ENCODE measurements at regions not wholly inside any gene's neighbourhood (a gene's known extent, or its start where the extent isn't known, plus 50 kb on each side); places are given as distances from the start of the nearest gene placed in this dataset.

DNA sequence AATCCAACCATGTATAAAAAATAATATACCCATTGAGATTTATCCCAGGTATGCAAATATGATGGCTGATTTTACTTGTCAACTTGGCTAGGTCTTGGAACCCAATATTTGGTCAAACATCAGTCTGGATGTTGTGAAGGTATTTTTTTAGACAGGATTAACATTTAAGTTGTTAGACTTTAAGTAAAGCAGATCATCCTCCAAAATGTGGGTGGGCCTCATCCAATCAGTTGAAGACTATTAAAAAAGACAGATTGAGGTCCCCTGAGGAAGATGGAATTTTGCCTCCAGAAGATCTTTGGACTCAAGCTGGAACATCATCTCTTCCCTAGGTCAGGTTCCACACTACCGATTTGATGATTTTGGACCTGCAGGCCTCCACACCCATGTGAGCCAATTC, 271.2 kb downstream of the TMEM121 start:
- BruUV-seq (replicated peaks), result no TSS peak
- Histone ChIP-seq H3K4me1 (ENCODE audit: insufficient read depth, low read length) (no peaks in the 10 kb centered on the region), H3K79me2 (ENCODE audit: low read length) (no peaks in the 10 kb centered on the region), H3K9ac (ENCODE audit: low read length) (no peak overlapping the region), H3K4me3 (ENCODE audit: low read length) (no peak overlapping the region), H2AFZ (ENCODE audit: low read length) (no peak overlapping the region), H3K36me3 (ENCODE audit: low read depth, low read length) (no peaks in the 10 kb centered on the region), H3K9me2 (replicated peaks; ENCODE audit: low read length) (no peaks in the 10 kb centered on the region), H3K27me3 (ENCODE audit: low read length) (no peaks in the 10 kb centered on the region), H3K4me2 (ENCODE audit: low read length) (no peak overlapping the region), H3K27ac (ENCODE audit: low read length) (no peak overlapping the region), H3F3A (ENCODE audit: low read length, unreplicated experiment) (no peaks in the 10 kb centered on the region), H3K9me3 (ENCODE audit: low read length) (no peaks in the 10 kb centered on the region), H4K20me1 (ENCODE audit: low read length) (no peaks in the 10 kb centered on the region)
- DNase-seq, result no peak
- intact Hi-C loops (cut with micrococcal nuclease), result no loop called here
- POLR2A ChIA-PET (ENCODE audit: unreplicated experiment), result no interaction called here
- TF ChIP-seq EZH2phosphoT487 (IDR thresholded peaks at IDR 0.05; ENCODE audit: borderline replicate concordance, low read length) (no peak), EZH2 (IDR thresholded peaks at IDR 0.05; ENCODE audit: low read length, unreplicated experiment) (no peak)
- TF ChIP-seq, protein P1, sequence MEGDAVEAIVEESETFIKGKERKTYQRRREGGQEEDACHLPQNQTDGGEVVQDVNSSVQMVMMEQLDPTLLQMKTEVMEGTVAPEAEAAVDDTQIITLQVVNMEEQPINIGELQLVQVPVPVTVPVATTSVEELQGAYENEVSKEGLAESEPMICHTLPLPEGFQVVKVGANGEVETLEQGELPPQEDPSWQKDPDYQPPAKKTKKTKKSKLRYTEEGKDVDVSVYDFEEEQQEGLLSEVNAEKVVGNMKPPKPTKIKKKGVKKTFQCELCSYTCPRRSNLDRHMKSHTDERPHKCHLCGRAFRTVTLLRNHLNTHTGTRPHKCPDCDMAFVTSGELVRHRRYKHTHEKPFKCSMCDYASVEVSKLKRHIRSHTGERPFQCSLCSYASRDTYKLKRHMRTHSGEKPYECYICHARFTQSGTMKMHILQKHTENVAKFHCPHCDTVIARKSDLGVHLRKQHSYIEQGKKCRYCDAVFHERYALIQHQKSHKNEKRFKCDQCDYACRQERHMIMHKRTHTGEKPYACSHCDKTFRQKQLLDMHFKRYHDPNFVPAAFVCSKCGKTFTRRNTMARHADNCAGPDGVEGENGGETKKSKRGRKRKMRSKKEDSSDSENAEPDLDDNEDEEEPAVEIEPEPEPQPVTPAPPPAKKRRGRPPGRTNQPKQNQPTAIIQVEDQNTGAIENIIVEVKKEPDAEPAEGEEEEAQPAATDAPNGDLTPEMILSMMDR (conservative IDR thresholded peaks at IDR 0.05; ENCODE audit: low read depth, low read length), result no peak
- ATAC-seq, result no peak
- CTCF ChIA-PET, result no interaction called here

DNA sequence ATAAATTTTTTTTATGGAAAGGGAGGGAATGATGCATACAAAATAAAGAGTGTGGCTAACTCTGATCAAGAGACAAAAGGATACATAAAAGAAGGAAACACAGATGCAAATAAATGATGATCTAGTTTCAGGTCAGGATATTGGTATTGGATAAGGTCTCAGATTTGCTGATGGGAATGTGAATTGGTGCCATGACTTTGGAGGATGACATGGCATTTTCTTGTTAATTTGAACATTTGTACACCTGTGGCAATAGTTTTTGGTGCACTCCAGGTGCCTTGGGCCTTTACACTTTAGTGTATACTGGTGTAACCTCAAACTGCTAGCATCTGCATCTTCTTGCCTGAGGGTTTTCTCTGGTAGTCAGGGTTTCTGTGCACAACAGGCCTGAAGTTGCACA, 279.3 kb downstream of the TMEM121 start:
- ATAC-seq, result no peak

DNA sequence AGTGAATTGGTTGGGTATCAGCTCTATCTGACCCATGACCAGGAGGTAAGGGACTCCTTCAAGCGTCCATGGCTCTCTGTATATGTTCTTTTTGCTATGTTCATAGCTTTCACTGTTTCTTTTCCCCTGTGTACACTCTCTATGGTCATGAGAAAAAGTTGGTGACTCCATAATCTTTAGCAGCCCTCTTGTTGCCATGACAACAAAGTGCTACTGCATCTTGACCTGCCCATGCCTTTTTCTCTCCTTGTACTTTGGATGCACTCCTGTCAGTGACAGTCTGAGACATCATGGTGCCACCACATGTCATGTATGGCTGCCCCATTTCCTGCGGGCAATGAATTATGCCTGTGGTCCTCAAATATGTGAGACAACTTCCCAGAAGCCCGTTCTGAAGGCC, 280.2 kb downstream of the TMEM121 start:
- no peak overlapping the region for H3K4me2 ChIP-seq (ENCODE audit: low read length)
- no peaks in the 10 kb centered on the region; the same call in 1 of the 2 replicates for H3K27me3 ChIP-seq (ENCODE audit: low read length)
- H3K36me3 ChIP-seq (ENCODE audit: low read depth, low read length), result no peaks in the 10 kb centered on the region
- H3K9me3 ChIP-seq (ENCODE audit: low read length), result no peaks in the 10 kb centered on the region
- H3F3A ChIP-seq (ENCODE audit: low read length, unreplicated experiment), result no peaks in the 10 kb centered on the region
- no peak overlapping the region for H3K9ac ChIP-seq (ENCODE audit: low read length)
- H4K20me1 ChIP-seq (ENCODE audit: low read length), result no peaks in the 10 kb centered on the region
- H3K4me1 ChIP-seq (ENCODE audit: insufficient read depth, low read length), result no peaks in the 10 kb centered on the region
- ATAC-seq, result no peak
- no peak overlapping the region for H3K4me3 ChIP-seq (ENCODE audit: low read length)
- POLR2A ChIA-PET (ENCODE audit: unreplicated experiment), result no interaction called here
- CTCF ChIA-PET, result no interaction called here
- intact Hi-C loops (cut with micrococcal nuclease), result no loop called here
- no peaks in the 10 kb centered on the region for H3K9me2 ChIP-seq (replicated peaks; ENCODE audit: low read length)
- BruUV-seq (replicated peaks), result no TSS peak
- H3K79me2 ChIP-seq (ENCODE audit: low read length), result no peaks in the 10 kb centered on the region
- DNase-seq, result no peak
- H2AFZ ChIP-seq (ENCODE audit: low read length), result no peak overlapping the region
- TF ChIP-seq EZH2phosphoT487 (IDR thresholded peaks at IDR 0.05; ENCODE audit: borderline replicate concordance, low read length) (no peak), EZH2 (IDR thresholded peaks at IDR 0.05; ENCODE audit: low read length, unreplicated experiment) (no peak)
- TF ChIP-seq, protein P1 (conservative IDR thresholded peaks at IDR 0.05; ENCODE audit: low read depth, low read length), result no peak
- no peak overlapping the region for H3K27ac ChIP-seq (ENCODE audit: low read length)

More for the DNA sequence above, 279.3 kb downstream of the TMEM121 start:
- ChIA-PET POLR2A (ENCODE audit: unreplicated experiment) (no interaction called here), CTCF (no interaction called here)
- TF ChIP-seq, protein P1 (conservative IDR thresholded peaks at IDR 0.05; ENCODE audit: low read depth, low read length), result no peak
- Histone ChIP-seq H3K9ac (ENCODE audit: low read length) (no peak overlapping the region), H3F3A (ENCODE audit: low read length, unreplicated experiment) (no peaks in the 10 kb centered on the region), H2AFZ (ENCODE audit: low read length) (no peak overlapping the region), H3K36me3 (ENCODE audit: low read depth, low read length) (no peaks in the 10 kb centered on the region), H3K27ac (ENCODE audit: low read length) (no peak overlapping the region), H3K4me3 (ENCODE audit: low read length) (no peak overlapping the region), H3K4me2 (ENCODE audit: low read length) (no peak overlapping the region), H3K27me3 (ENCODE audit: low read length) (no peaks in the 10 kb centered on the region; the same call in 1 of the 2 replicates), H4K20me1 (ENCODE audit: low read length) (no peaks in the 10 kb centered on the region), H3K4me1 (ENCODE audit: insufficient read depth, low read length) (no peaks in the 10 kb centered on the region), H3K9me3 (ENCODE audit: low read length) (no peaks in the 10 kb centered on the region), H3K9me2 (replicated peaks; ENCODE audit: low read length) (no peaks in the 10 kb centered on the region), H3K79me2 (ENCODE audit: low read length) (no peaks in the 10 kb centered on the region)
- intact Hi-C loops (cut with micrococcal nuclease), result no loop called here
- DNase-seq, result no peak
- no TSS peak for BruUV-seq (replicated peaks)
